Vagina (tissue), 2 donors: ENCODE measurements at regions not wholly inside any gene's neighbourhood (a gene's known extent, or its start where the extent isn't known, plus 50 kb on each side); places are given as distances from the start of the nearest gene placed in this dataset.
A peak's percentile ranks its signal among the peaks of the same experiment; 100 is the strongest.

Experiments used
- DNase-seq, 2 donors: peaks; one replicate each; pipeline ENCODE4 v3.0.0-alpha.2; 2017; ENCODE audit errors: extremely low spot score in 2 of 2
- H3K27ac ChIP-seq: fragments of 200-600 bp; sonication (generic); one replicate; pipeline ENCODE4 v1.5.1; 2019
- H3K27me3 ChIP-seq: fragments of 200-600 bp; sonication (generic); one replicate; pipeline ENCODE4 v1.5.1; 2019
- H3K36me3 ChIP-seq, 2 donors: fragments of 200-600 bp; sonication (generic); one replicate each; pipeline ENCODE4 v1.5.1; 2017 to 2019
- H3K4me1 ChIP-seq: fragments of 200-600 bp; sonication (generic); one replicate; pipeline ENCODE4 v1.5.1; 2019
- H3K4me3 ChIP-seq, 2 donors: fragments of 200-600 bp; sonication (generic); 1 replicate in 1 of 2; 2 replicates in 1 of 2; pipeline ENCODE4 v1.5.1; 2016 to 2019
- H3K9me3 ChIP-seq: fragments of 200-600 bp; sonication (generic); one replicate; pipeline ENCODE4 v1.5.1; 2019
- POLR2A ChIP-seq, 2 donors: fragments of 450-650 bp; IDR thresholded peaks; one replicate each; pipeline ENCODE4 v1.6.1; 2017; ENCODE audit warnings: antibody characterized with exemption in 2 of 2, mild to moderate bottlenecking in 2 of 2, moderate library complexity in 2 of 2
- POLR2AphosphoS5 ChIP-seq, 2 donors: sonication (generic); formaldehyde crosslinking; IDR thresholded peaks; one replicate each; pipeline ENCODE4 v1.9.0; 2017; ENCODE audit warnings: antibody characterized with exemption in 2 of 2, mild to moderate bottlenecking in 2 of 2, low read depth in 1 of 2; ENCODE audit not compliant: insufficient read depth in 1 of 2
- intact Hi-C: fragments of 100-400 bp; cut with DNase I; formaldehyde crosslinking; loops from one replicate; pipeline ENCODE4 v1.15.1; 2023
- TF ChIP-seq, protein P1 (sequence below), 3 experiments: fragments of 450-650 bp in 2 of 3; fragments of 200-600 bp in 1 of 3; sonication (generic) in 1 of 3; IDR thresholded peaks; one replicate each; pipeline ENCODE4 v1.5.1; 2017 to 2019; ENCODE audit warnings: antibody characterized with exemption in 3 of 3, mild to moderate bottlenecking in 2 of 3, moderate library complexity in 2 of 3

DNA sequence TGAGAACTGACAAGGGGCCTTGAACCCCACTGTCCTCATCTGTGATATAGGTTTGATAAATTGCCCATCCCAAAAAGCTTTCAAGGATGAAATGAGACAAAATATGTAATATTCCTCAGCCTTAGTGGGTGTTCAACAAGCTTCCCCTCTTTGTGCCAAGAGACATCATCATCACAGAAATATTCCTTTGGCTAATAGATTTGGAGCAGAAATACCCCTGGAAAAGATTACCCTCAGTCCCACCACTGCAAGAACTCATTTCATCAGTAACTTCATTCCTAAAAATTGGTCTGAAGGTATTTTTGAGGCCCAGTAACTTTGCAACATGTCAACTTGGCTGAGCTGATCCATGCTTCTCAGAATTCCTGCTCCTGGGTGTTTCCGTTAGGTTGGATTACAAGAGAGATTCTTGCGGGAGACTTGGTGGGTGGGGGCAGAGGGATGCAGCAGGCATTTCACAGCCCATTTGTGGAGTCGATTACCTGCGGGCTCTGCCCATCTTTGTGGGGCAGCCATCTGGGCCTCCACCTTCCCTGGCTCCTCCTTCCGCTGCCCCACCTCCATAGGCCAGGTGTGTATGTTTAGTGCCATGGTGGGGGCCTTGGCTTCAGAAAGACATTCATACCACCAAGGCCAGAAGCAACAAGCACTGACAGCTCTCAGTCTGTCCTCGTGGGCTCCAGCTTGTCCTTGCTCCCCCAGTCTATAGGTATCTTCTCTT lies 263.9 kb downstream of the GLI2 start:
- Histone ChIP-seq H3K9me3 (no peaks in the 10 kb centered on the region), H3K27me3 (no peaks in the 10 kb centered on the region), H3K4me1 (peaks cover under 1% of the 10 kb centered on the region), H3K27ac (no peak overlapping the region), H3K36me3 (no peaks in the 10 kb centered on the region), H3K4me3 (no peak overlapping the region)
- intact Hi-C loops: no loop called here
- peak; percentile 47 to 72 for DNase-seq
- no peak for TF ChIP-seq POLR2A (IDR thresholded peaks at IDR 0.05)
- TF ChIP-seq POLR2AphosphoS5 (IDR thresholded peaks at IDR 0.05; ENCODE audit: insufficient read depth in 1 of 2, low read depth in 1 of 2): no peak
- TF ChIP-seq, protein P1, sequence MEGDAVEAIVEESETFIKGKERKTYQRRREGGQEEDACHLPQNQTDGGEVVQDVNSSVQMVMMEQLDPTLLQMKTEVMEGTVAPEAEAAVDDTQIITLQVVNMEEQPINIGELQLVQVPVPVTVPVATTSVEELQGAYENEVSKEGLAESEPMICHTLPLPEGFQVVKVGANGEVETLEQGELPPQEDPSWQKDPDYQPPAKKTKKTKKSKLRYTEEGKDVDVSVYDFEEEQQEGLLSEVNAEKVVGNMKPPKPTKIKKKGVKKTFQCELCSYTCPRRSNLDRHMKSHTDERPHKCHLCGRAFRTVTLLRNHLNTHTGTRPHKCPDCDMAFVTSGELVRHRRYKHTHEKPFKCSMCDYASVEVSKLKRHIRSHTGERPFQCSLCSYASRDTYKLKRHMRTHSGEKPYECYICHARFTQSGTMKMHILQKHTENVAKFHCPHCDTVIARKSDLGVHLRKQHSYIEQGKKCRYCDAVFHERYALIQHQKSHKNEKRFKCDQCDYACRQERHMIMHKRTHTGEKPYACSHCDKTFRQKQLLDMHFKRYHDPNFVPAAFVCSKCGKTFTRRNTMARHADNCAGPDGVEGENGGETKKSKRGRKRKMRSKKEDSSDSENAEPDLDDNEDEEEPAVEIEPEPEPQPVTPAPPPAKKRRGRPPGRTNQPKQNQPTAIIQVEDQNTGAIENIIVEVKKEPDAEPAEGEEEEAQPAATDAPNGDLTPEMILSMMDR (IDR thresholded peaks at IDR 0.05): no peak

DNA sequence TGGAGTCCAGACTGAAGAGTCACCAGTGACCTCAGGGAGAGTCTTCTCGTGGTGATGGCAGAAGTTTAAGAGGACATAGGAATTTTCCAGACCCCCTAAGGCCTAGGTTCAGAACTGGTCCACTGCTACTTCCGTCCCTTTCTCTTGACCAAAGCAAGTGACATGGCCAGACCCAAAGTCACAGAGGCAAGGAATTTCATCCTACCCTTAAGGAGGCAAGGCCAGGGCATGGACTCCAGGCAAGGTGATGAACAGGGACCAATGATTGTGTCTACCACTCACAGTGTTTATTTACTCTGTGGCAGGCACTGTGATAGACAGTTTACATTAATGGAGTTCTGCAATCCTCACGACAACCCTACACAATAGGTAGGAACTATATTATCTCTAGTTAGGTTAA lies 265.1 kb downstream of the GLI2 start:
- no peak overlapping the region for H3K4me3 ChIP-seq
- DNase-seq: peak; percentile 58 to 70
- TF ChIP-seq POLR2A (IDR thresholded peaks at IDR 0.05): no peak
- TF ChIP-seq, protein P1 (IDR thresholded peaks at IDR 0.05): no peak
- TF ChIP-seq POLR2AphosphoS5 (IDR thresholded peaks at IDR 0.05; ENCODE audit: insufficient read depth in 1 of 2, low read depth in 1 of 2): no peak
- peaks cover 13% of the 10 kb centered on the region for H3K4me1 ChIP-seq
- no peaks in the 10 kb centered on the region for H3K9me3 ChIP-seq
- H3K36me3 ChIP-seq: no peaks in the 10 kb centered on the region
- no peaks in the 10 kb centered on the region for H3K27me3 ChIP-seq
- no peak overlapping the region for H3K27ac ChIP-seq
- intact Hi-C loops: no loop called here

DNA sequence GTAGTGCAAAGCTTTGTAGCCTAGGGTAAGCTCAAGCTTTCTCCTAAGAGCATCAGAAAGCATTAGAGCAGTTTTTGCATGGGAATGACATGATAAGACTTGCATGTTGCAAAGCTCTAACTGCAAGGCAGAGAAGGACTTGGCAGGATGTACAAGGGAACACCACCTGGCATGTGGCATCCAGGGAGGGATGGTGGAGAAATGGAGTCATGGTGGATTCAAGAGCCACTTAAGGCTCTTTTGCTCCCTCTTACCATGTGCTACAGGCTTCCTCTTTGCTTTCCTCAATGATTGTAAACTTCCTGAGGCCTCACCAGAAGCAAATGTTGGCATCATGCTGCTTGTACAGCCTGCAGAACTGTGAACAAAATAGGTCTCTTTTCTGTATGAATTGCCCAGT lies 266.0 kb downstream of the GLI2 start:
- Histone ChIP-seq H3K9me3 (no peaks in the 10 kb centered on the region), H3K4me1 (peaks cover 20% of the 10 kb centered on the region), H3K27me3 (no peaks in the 10 kb centered on the region), H3K4me3 (no peak overlapping the region), H3K27ac (no peak overlapping the region), H3K36me3 (no peaks in the 10 kb centered on the region)
- intact Hi-C loops: no loop called here
- TF ChIP-seq, protein P1 (IDR thresholded peaks at IDR 0.05): no peak
- TF ChIP-seq POLR2A (IDR thresholded peaks at IDR 0.05) (no peak), POLR2AphosphoS5 (IDR thresholded peaks at IDR 0.05; ENCODE audit: insufficient read depth in 1 of 2, low read depth in 1 of 2) (no peak)
- DNase-seq: peak in 1 of 2 donors; percentile 16

DNA sequence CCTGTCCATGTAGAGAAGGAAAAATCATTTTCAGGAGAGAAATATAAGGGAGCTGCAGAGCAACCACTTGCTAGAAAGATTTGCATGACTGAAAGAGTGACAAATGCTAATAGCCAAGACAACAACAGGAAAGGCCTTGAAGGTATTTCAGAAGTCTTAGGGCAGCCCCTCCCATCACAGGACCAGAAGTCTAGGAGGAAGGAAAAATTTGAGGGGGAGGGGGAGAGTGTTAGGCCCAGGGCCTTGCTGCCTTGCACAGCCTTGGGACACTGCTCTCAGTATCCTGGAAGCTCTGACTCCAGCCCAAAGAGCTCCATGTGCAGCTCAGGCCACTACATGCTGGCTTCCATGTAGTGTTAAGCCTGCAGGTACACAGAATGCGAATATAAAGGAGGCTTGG lies 266.9 kb downstream of the GLI2 start:
- intact Hi-C loops: no loop called here
- H3K4me3 ChIP-seq: no peak overlapping the region
- H3K27ac ChIP-seq: no peak overlapping the region
- peak in 1 of 2 donors; percentile 16 for DNase-seq
- TF ChIP-seq, protein P1 (IDR thresholded peaks at IDR 0.05): no peak
- no peak for TF ChIP-seq POLR2A (IDR thresholded peaks at IDR 0.05)
- no peak for TF ChIP-seq POLR2AphosphoS5 (IDR thresholded peaks at IDR 0.05; ENCODE audit: insufficient read depth in 1 of 2, low read depth in 1 of 2)
- no peaks in the 10 kb centered on the region for H3K36me3 ChIP-seq
- peaks cover 20% of the 10 kb centered on the region for H3K4me1 ChIP-seq
- no peaks in the 10 kb centered on the region for H3K27me3 ChIP-seq
- H3K9me3 ChIP-seq: no peaks in the 10 kb centered on the region

DNA sequence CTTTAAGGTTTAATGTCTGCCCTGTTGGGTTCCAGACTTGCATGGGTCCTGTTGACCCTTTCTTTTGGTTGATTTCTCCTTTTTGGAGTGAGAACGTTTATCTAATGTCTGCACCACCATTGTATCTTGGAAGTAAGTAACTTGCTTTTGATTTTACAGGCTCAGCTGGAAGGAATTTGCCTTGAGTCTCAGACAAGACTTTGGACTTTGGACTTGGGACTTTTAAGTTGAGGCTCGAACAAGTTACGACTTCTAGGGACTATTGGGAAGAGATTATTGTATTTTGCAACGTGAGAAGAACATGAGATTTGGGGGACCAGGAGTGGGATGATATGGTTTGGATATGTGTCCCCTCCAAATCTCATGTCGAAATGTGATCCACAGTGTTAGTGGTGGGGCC lies 267.7 kb downstream of the GLI2 start:
- no peak overlapping the region for H3K27ac ChIP-seq
- intact Hi-C loops: no loop called here
- H3K27me3 ChIP-seq: no peaks in the 10 kb centered on the region
- TF ChIP-seq POLR2AphosphoS5 (IDR thresholded peaks at IDR 0.05; ENCODE audit: insufficient read depth in 1 of 2, low read depth in 1 of 2) (no peak), POLR2A (IDR thresholded peaks at IDR 0.05) (no peak)
- TF ChIP-seq, protein P1 (IDR thresholded peaks at IDR 0.05): no peak
- H3K36me3 ChIP-seq: no peaks in the 10 kb centered on the region
- no peaks in the 10 kb centered on the region for H3K9me3 ChIP-seq
- peaks cover 20% of the 10 kb centered on the region for H3K4me1 ChIP-seq
- no peak for DNase-seq
- H3K4me3 ChIP-seq: no peak overlapping the region
